ENCODE measurements at regions not wholly inside any gene's neighbourhood (a gene's known extent, or its start where the extent isn't known, plus 50 kb on each side); places are given as distances from the start of the nearest gene placed in this dataset.
"Not testable (repeated sequence)": the region's sequence is repeated elsewhere in the genome, so short reads cannot be mapped to it uniquely, and the experiment has no call there.

- Mint-ChIP-seq H3K27me3 (no peaks in the 10 kb centered on the region), H3K36me3 (ENCODE audit: low read depth) (no peaks in the 10 kb centered on the region), H3K4me1 (no peaks in the 10 kb centered on the region), H3K27ac (no peak overlapping the region), H3K4me3 (no peak overlapping the region)
- no peaks in the 10 kb centered on the region for H3K9me3 ChIP-seq (ENCODE audit: control insufficient read depth, low read length, poor library complexity, severe bottlenecking)
- ATAC-seq, result no peak
- DNase-seq, result no peak
Measured at GRCh38 chr2:66252109-66252508, 182.8 kb upstream of the MEIS1 start.

DNA sequence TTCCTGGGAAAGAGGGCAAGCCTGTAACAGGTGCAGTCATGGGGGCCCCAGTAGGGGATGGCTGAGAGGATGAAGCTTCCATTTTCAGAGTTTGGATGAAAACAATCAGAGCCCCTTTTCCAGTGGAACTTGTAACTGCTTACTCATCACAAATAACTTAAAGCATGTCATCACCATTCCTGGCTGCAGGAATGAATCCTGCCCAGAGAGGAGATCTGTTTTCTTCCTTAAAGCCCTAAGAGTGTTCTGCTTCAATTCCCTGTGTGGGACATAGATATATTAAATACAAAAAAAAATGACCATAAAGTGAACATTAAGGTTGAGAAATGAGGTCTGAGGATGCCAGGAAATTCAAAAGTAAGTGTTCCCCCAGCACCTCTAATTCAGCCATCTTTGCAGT lies 183.4 kb upstream of the MEIS1 start:
- H3K27ac Mint-ChIP-seq, result no peak overlapping the region
- ATAC-seq, result no peak
- H3K27me3 Mint-ChIP-seq, result no peaks in the 10 kb centered on the region
- H3K9me3 ChIP-seq (ENCODE audit: control insufficient read depth, low read length, poor library complexity, severe bottlenecking), result no peaks in the 10 kb centered on the region
- H3K4me1 Mint-ChIP-seq, result no peaks in the 10 kb centered on the region
- DNase-seq, result no peak
- no peak overlapping the region for H3K4me3 Mint-ChIP-seq
- no peaks in the 10 kb centered on the region for H3K36me3 Mint-ChIP-seq (ENCODE audit: low read depth)

DNA sequence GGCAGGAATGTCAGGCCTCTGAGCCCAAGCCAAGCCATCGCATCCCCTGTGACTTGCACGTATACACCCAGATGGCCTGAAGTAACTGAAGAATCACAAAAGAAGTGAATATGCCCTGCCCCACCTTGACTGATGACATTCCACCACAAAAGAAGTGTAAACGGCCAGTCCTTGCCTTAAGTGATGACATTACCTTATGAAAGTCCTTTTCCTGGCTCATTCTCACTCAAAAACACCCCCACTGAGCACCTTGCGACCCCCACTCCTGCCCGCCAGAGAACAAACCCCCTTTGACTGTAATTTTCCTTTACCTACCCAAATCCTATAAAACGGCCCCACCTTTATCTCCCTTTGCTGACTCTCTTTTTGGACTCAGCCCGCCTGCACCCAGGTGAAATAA lies 185.8 kb upstream of the MEIS1 start:
- H3K4me3 Mint-ChIP-seq; DNase-seq; H3K27ac Mint-ChIP-seq; H3K9me3 ChIP-seq (ENCODE audit: control insufficient read depth, low read length, poor library complexity, severe bottlenecking); H3K27me3 Mint-ChIP-seq; ATAC-seq; H3K4me1 Mint-ChIP-seq; H3K36me3 Mint-ChIP-seq (ENCODE audit: low read depth): not testable (repeated sequence)

GRCh38 chr2:66243809-66244208 lies 191.1 kb upstream of the MEIS1 start:
- H3K4me3 Mint-ChIP-seq; H3K27me3 Mint-ChIP-seq; H3K36me3 Mint-ChIP-seq (ENCODE audit: low read depth); H3K4me1 Mint-ChIP-seq; DNase-seq; H3K9me3 ChIP-seq (ENCODE audit: control insufficient read depth, low read length, poor library complexity, severe bottlenecking); ATAC-seq; H3K27ac Mint-ChIP-seq: not testable (repeated sequence)

DNA sequence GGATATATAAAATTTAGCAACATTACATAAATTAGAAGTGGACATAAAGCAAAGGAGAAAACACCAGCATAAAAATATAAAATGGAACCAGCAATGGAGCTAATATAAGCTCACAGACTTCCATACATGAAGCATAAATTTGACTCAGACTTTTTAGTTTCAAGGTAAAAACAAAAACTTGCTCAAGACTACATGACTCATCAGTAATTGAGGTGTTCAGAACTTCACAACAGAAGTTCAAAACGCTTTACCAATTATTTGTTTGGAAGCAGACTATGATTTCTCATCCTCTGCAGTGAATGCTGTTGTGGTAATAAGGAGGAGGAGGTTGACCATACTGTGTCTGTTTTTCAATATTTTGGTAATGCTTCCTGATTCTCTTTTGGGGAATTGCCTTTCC lies 192.0 kb upstream of the MEIS1 start:
- not testable (repeated sequence) for ATAC-seq; H3K36me3 Mint-ChIP-seq (ENCODE audit: low read depth); H3K9me3 ChIP-seq (ENCODE audit: control insufficient read depth, low read length, poor library complexity, severe bottlenecking); DNase-seq; H3K27me3 Mint-ChIP-seq; H3K27ac Mint-ChIP-seq; H3K4me3 Mint-ChIP-seq; H3K4me1 Mint-ChIP-seq

GRCh38 chr2:66242099-66242789 lies 192.7 kb upstream of the MEIS1 start:
- Mint-ChIP-seq H3K4me1 (no peaks in the 10 kb centered on the region), H3K4me3 (no peak overlapping the region), H3K36me3 (ENCODE audit: low read depth) (no peaks in the 10 kb centered on the region), H3K27ac (no peak overlapping the region), H3K27me3 (no peaks in the 10 kb centered on the region)
- ATAC-seq, result no peak
- H3K9me3 ChIP-seq (ENCODE audit: control insufficient read depth, low read length, poor library complexity, severe bottlenecking), result no peaks in the 10 kb centered on the region
- no peak for DNase-seq

GRCh38 chr2:66240286-66240685 lies 194.6 kb upstream of the MEIS1 start:
- DNase-seq, result no peak
- no peak for ATAC-seq
- Mint-ChIP-seq H3K36me3 (ENCODE audit: low read depth) (no peaks in the 10 kb centered on the region), H3K4me1 (no peaks in the 10 kb centered on the region), H3K27me3 (no peaks in the 10 kb centered on the region), H3K27ac (no peak overlapping the region), H3K4me3 (no peak overlapping the region)
- no peaks in the 10 kb centered on the region for H3K9me3 ChIP-seq (ENCODE audit: control insufficient read depth, low read length, poor library complexity, severe bottlenecking)

DNA sequence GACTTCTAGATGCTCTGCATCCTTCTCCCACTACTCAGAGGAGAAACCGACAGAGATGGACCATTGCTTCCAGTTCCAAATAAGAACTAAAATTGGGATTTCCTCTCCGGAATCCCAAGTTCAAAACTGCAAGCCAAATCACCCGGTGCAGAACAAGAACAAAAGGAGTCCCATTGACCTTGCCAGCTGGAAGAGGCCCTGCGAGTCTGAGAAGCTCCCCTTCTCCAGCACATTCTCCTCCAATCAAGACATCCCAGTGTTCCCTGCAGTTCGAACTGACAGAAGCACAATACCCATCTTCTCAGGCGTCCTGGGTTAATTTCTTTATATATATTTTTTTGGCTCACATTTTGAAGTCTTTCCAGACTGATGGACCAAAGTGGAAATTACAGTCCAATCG lies 195.3 kb upstream of the MEIS1 start:
- no peaks in the 10 kb centered on the region for H3K27me3 Mint-ChIP-seq
- no peak overlapping the region for H3K27ac Mint-ChIP-seq
- H3K36me3 Mint-ChIP-seq (ENCODE audit: low read depth), result no peaks in the 10 kb centered on the region
- no peaks in the 10 kb centered on the region for H3K9me3 ChIP-seq (ENCODE audit: control insufficient read depth, low read length, poor library complexity, severe bottlenecking)
- no peaks in the 10 kb centered on the region for H3K4me1 Mint-ChIP-seq
- ATAC-seq (no peak), DNase-seq (no peak)
- no peak overlapping the region for H3K4me3 Mint-ChIP-seq

GRCh38 chr2:66237803-66238379 lies 197.0 kb upstream of the MEIS1 start:
- Mint-ChIP-seq H3K4me1 (no peaks in the 10 kb centered on the region), H3K27ac (no peak overlapping the region)
- no peak for DNase-seq

GRCh38 chr2:66236816-66237802 lies 197.8 kb upstream of the MEIS1 start:
- Mint-ChIP-seq H3K27ac (no peak overlapping the region), H3K27me3 (no peaks in the 10 kb centered on the region), H3K4me1 (no peaks in the 10 kb centered on the region), H3K4me3 (no peak overlapping the region), H3K36me3 (ENCODE audit: low read depth) (no peaks in the 10 kb centered on the region)
- no peak for DNase-seq
- ATAC-seq, result no peak
- no peaks in the 10 kb centered on the region for H3K9me3 ChIP-seq (ENCODE audit: control insufficient read depth, low read length, poor library complexity, severe bottlenecking)

More at GRCh38 chr2:66237803-66238379, 197.0 kb upstream of the MEIS1 start:
- no peaks in the 10 kb centered on the region for H3K36me3 Mint-ChIP-seq (ENCODE audit: low read depth)
- no peaks in the 10 kb centered on the region for H3K9me3 ChIP-seq (ENCODE audit: control insufficient read depth, low read length, poor library complexity, severe bottlenecking)
- H3K4me3 Mint-ChIP-seq, result no peak overlapping the region
- no peaks in the 10 kb centered on the region for H3K27me3 Mint-ChIP-seq
- ATAC-seq, result no peak

GRCh38 chr2:66236067-66236685 lies 198.7 kb upstream of the MEIS1 start:
- DNase-seq (no peak), ATAC-seq (no peak)
- H3K9me3 ChIP-seq (ENCODE audit: control insufficient read depth, low read length, poor library complexity, severe bottlenecking), result no peaks in the 10 kb centered on the region
- Mint-ChIP-seq H3K27me3 (no peaks in the 10 kb centered on the region), H3K4me3 (no peak overlapping the region), H3K27ac (no peak overlapping the region), H3K36me3 (ENCODE audit: low read depth) (no peaks in the 10 kb centered on the region), H3K4me1 (no peaks in the 10 kb centered on the region)

GRCh38 chr2:66235428-66235827 lies 199.5 kb upstream of the MEIS1 start:
- no peak for DNase-seq
- Mint-ChIP-seq H3K27me3 (no peaks in the 10 kb centered on the region), H3K27ac (no peak overlapping the region), H3K36me3 (ENCODE audit: low read depth) (no peaks in the 10 kb centered on the region), H3K4me1 (no peaks in the 10 kb centered on the region), H3K4me3 (no peak overlapping the region)
- no peaks in the 10 kb centered on the region for H3K9me3 ChIP-seq (ENCODE audit: control insufficient read depth, low read length, poor library complexity, severe bottlenecking)
- no peak for ATAC-seq

- Mint-ChIP-seq H3K36me3 (ENCODE audit: low read depth) (no peaks in the 10 kb centered on the region), H3K4me3 (no peak overlapping the region), H3K27me3 (no peaks in the 10 kb centered on the region)
Measured at GRCh38 chr2:66233981-66234380, 200.9 kb upstream of the MEIS1 start.

More at GRCh38 chr2:66233981-66234380, 200.9 kb upstream of the MEIS1 start:
- ATAC-seq (no peak), DNase-seq (no peak)
- no peaks in the 10 kb centered on the region for H3K4me1 Mint-ChIP-seq
- no peak overlapping the region for H3K27ac Mint-ChIP-seq
- H3K9me3 ChIP-seq (ENCODE audit: control insufficient read depth, low read length, poor library complexity, severe bottlenecking), result no peaks in the 10 kb centered on the region

All from T-helper 17 cell (primary cell).